BLaER1 treated with 17β-estradiol and CSF1 and Interleukin-3, amounts not matched to agents 10 nM and 100 nM (cell line): ENCODE measurements at regions not wholly inside any gene's neighbourhood (a gene's known extent, or its start where the extent isn't known, plus 50 kb on each side); places are given as distances from the start of the nearest gene placed in this dataset.
A peak's percentile ranks its signal among the peaks of the same experiment; 100 is the strongest.

ENCODE experiments used
- H3K27ac ChIP-seq, 11 experiments: shearing (Covaris generic); formaldehyde crosslinking; 2 replicates each; pipeline ENCODE4 v1.8.1; 2022
- H3K27me3 ChIP-seq, 11 experiments: shearing (Covaris generic); formaldehyde crosslinking; 2 replicates each; pipeline ENCODE4 v1.8.1; 2022
- H3K36me3 ChIP-seq, 11 experiments: shearing (Covaris generic); formaldehyde crosslinking; 2 replicates each; pipeline ENCODE4 v1.8.1; 2022
- H3K4me1 ChIP-seq, 10 experiments: shearing (Covaris generic); formaldehyde crosslinking; 2 replicates each; pipeline ENCODE4 v1.8.1; 2022
- H3K4me2 ChIP-seq, 11 experiments: shearing (Covaris generic); formaldehyde crosslinking; 2 replicates each; pipeline ENCODE4 v1.8.1; 2022
- H3K4me3 ChIP-seq, 10 experiments: shearing (Covaris generic); formaldehyde crosslinking; 2 replicates each; pipeline ENCODE4 v1.8.1; 2022
- H3K9ac ChIP-seq, 11 experiments: shearing (Covaris generic); formaldehyde crosslinking; 2 replicates each; pipeline ENCODE4 v1.8.1; 2022
- H3K9me3 ChIP-seq, 11 experiments: shearing (Covaris generic); formaldehyde crosslinking; replicated peaks in 1 of 11; 2 replicates each; pipeline ENCODE4 v1.8.1; 2022
- H4K20me1 ChIP-seq, 11 experiments: shearing (Covaris generic); formaldehyde crosslinking; 2 replicates each; pipeline ENCODE4 v1.8.1; 2022
- Cebpa-rat ChIP-seq, 11 experiments: shearing (Covaris generic); IDR thresholded peaks; 2 replicates each; pipeline ENCODE4 v1.8.1; 2022

GRCh38 chr16:49092704-49093103 lies 188.9 kb downstream of the CBLN1 start:
- Histone ChIP-seq H3K36me3 (no peaks in the 10 kb centered on the region), H3K9me3 (no peaks in the 10 kb centered on the region), H3K4me1 (no peaks in the 10 kb centered on the region), H4K20me1 (no peaks in the 10 kb centered on the region), H3K4me2 (no peak overlapping the region), H3K27me3 (no peaks in the 10 kb centered on the region), H3K4me3 (no peak overlapping the region), H3K9ac (no peak overlapping the region), H3K27ac (no peak overlapping the region)
- TF ChIP-seq Cebpa-rat (IDR thresholded peaks at IDR 0.05) = no peak

- TF ChIP-seq Cebpa-rat (IDR thresholded peaks at IDR 0.05) = no peak
- no peaks in the 10 kb centered on the region for H3K27me3 ChIP-seq
- H3K9me3 ChIP-seq = peaks cover 6 to 10% (median 8%) of the 10 kb centered on the region in 11 experiments; a peak in 21 of 22 replicates
- no peaks in the 10 kb centered on the region for H4K20me1 ChIP-seq
- H3K4me1 ChIP-seq = no peaks in the 10 kb centered on the region
- H3K4me2 ChIP-seq = no peak overlapping the region
- no peak overlapping the region for H3K27ac ChIP-seq
- H3K9ac ChIP-seq = no peak overlapping the region
- H3K36me3 ChIP-seq = no peaks in the 10 kb centered on the region
- H3K4me3 ChIP-seq = no peak overlapping the region
Observed at GRCh38 chr16:49089533-49089932, 192.1 kb downstream of the CBLN1 start.

- no peak overlapping the region for H3K4me3 ChIP-seq
- no peaks in the 10 kb centered on the region for H3K27me3 ChIP-seq
- no peaks in the 10 kb centered on the region for H3K4me1 ChIP-seq
- no peaks in the 10 kb centered on the region for H3K36me3 ChIP-seq
- no peak overlapping the region for H3K4me2 ChIP-seq
- no peak overlapping the region for H3K9ac ChIP-seq
- no peaks in the 10 kb centered on the region for H4K20me1 ChIP-seq
- peaks cover 9 to 12% (median 12%) of the 10 kb centered on the region in 11 experiments; a peak in 21 of 22 replicates for H3K9me3 ChIP-seq
- no peak for TF ChIP-seq Cebpa-rat (IDR thresholded peaks at IDR 0.05)
- no peak overlapping the region for H3K27ac ChIP-seq
Observed at GRCh38 chr16:49089039-49089438, 192.6 kb downstream of the CBLN1 start.

GRCh38 chr16:49085686-49086085 lies 196.0 kb downstream of the CBLN1 start:
- no peaks in the 10 kb centered on the region for H4K20me1 ChIP-seq

GRCh38 chr16:49084628-49085390 lies 196.8 kb downstream of the CBLN1 start:
- H3K4me2 ChIP-seq = no peak overlapping the region
- H3K27ac ChIP-seq = peak overlapping the region in 1 of 11 experiments; percentile 7; a peak in 1 of 22 replicates
- TF ChIP-seq Cebpa-rat (IDR thresholded peaks at IDR 0.05) = peak in 3 of 11 experiments; percentile 9 to 66 (median 23); a peak in 1 of 22 replicates
- H3K4me3 ChIP-seq = no peak overlapping the region
- no peaks in the 10 kb centered on the region for H4K20me1 ChIP-seq
- H3K36me3 ChIP-seq = no peaks in the 10 kb centered on the region
- H3K4me1 ChIP-seq = no peaks in the 10 kb centered on the region
- no peak overlapping the region for H3K9ac ChIP-seq
- peaks cover 9 to 32% (median 16%) of the 10 kb centered on the region in 11 experiments; a peak in 21 of 22 replicates for H3K9me3 ChIP-seq
- no peaks in the 10 kb centered on the region for H3K27me3 ChIP-seq

More at GRCh38 chr16:49085686-49086085, 196.0 kb downstream of the CBLN1 start:
- TF ChIP-seq Cebpa-rat (IDR thresholded peaks at IDR 0.05) = no peak
- H3K4me1 ChIP-seq = no peaks in the 10 kb centered on the region
- peaks cover 9 to 23% (median 12%) of the 10 kb centered on the region in 11 experiments; a peak in 21 of 22 replicates for H3K9me3 ChIP-seq
- H3K4me2 ChIP-seq = no peak overlapping the region
- no peaks in the 10 kb centered on the region for H3K27me3 ChIP-seq
- no peak overlapping the region for H3K9ac ChIP-seq
- no peak overlapping the region for H3K27ac ChIP-seq
- no peaks in the 10 kb centered on the region for H3K36me3 ChIP-seq
- H3K4me3 ChIP-seq = no peak overlapping the region

GRCh38 chr16:49081554-49081953 lies 200.1 kb downstream of the CBLN1 start:
- Histone ChIP-seq H4K20me1 (no peaks in the 10 kb centered on the region), H3K9ac (no peak overlapping the region), H3K36me3 (no peaks in the 10 kb centered on the region), H3K27me3 (no peaks in the 10 kb centered on the region), H3K4me2 (no peak overlapping the region), H3K27ac (no peak overlapping the region), H3K4me3 (no peak overlapping the region), H3K4me1 (no peaks in the 10 kb centered on the region), H3K9me3 (peaks cover 36 to 65% (median 47%) of the 10 kb centered on the region in 11 experiments)
- TF ChIP-seq Cebpa-rat (IDR thresholded peaks at IDR 0.05) = no peak

- no peak overlapping the region for H3K4me2 ChIP-seq
- no peak overlapping the region for H3K4me3 ChIP-seq
- H3K9me3 ChIP-seq = peaks cover 36 to 69% (median 48%) of the 10 kb centered on the region in 11 experiments
- no peaks in the 10 kb centered on the region for H3K36me3 ChIP-seq
- H4K20me1 ChIP-seq = no peaks in the 10 kb centered on the region
- no peak for TF ChIP-seq Cebpa-rat (IDR thresholded peaks at IDR 0.05)
- H3K27ac ChIP-seq = no peak overlapping the region
- H3K9ac ChIP-seq = no peak overlapping the region
- H3K27me3 ChIP-seq = no peaks in the 10 kb centered on the region
- H3K4me1 ChIP-seq = no peaks in the 10 kb centered on the region
Observed at GRCh38 chr16:49081086-49081485, 200.6 kb downstream of the CBLN1 start.

- no peak for TF ChIP-seq Cebpa-rat (IDR thresholded peaks at IDR 0.05)
- Histone ChIP-seq H3K4me1 (no peaks in the 10 kb centered on the region), H4K20me1 (no peaks in the 10 kb centered on the region), H3K9me3 (peaks cover 27 to 68% (median 37%) of the 10 kb centered on the region in 11 experiments), H3K27me3 (no peaks in the 10 kb centered on the region), H3K9ac (no peak overlapping the region), H3K36me3 (no peaks in the 10 kb centered on the region), H3K4me2 (no peak overlapping the region), H3K4me3 (no peak overlapping the region), H3K27ac (no peak overlapping the region)
Observed at GRCh38 chr16:49078571-49078970, 203.1 kb downstream of the CBLN1 start.

GRCh38 chr16:49078104-49078503 lies 203.5 kb downstream of the CBLN1 start:
- no peak overlapping the region for H3K27ac ChIP-seq
- H3K4me3 ChIP-seq = no peak overlapping the region
- H3K27me3 ChIP-seq = no peaks in the 10 kb centered on the region
- no peak overlapping the region for H3K4me2 ChIP-seq
- H3K9ac ChIP-seq = no peak overlapping the region
- TF ChIP-seq Cebpa-rat (IDR thresholded peaks at IDR 0.05) = no peak
- H3K9me3 ChIP-seq = peaks cover 27 to 68% (median 37%) of the 10 kb centered on the region in 11 experiments
- H3K4me1 ChIP-seq = no peaks in the 10 kb centered on the region
- no peaks in the 10 kb centered on the region for H3K36me3 ChIP-seq
- no peaks in the 10 kb centered on the region for H4K20me1 ChIP-seq

- Histone ChIP-seq H3K36me3 (no peaks in the 10 kb centered on the region), H3K4me3 (no peak overlapping the region), H3K27ac (no peak overlapping the region), H3K27me3 (no peaks in the 10 kb centered on the region), H3K9ac (no peak overlapping the region), H4K20me1 (no peaks in the 10 kb centered on the region), H3K9me3 (peaks cover 27 to 57% (median 37%) of the 10 kb centered on the region in 11 experiments), H3K4me2 (no peak overlapping the region), H3K4me1 (no peaks in the 10 kb centered on the region)
- TF ChIP-seq Cebpa-rat (IDR thresholded peaks at IDR 0.05) = no peak
Observed at GRCh38 chr16:49075709-49076108, 205.9 kb downstream of the CBLN1 start.
